ENCODE measurements at regions not wholly inside any gene's neighbourhood (a gene's known extent, or its start where the extent isn't known, plus 50 kb on each side); places are given as distances from the start of the nearest gene placed in this dataset.

DNA sequence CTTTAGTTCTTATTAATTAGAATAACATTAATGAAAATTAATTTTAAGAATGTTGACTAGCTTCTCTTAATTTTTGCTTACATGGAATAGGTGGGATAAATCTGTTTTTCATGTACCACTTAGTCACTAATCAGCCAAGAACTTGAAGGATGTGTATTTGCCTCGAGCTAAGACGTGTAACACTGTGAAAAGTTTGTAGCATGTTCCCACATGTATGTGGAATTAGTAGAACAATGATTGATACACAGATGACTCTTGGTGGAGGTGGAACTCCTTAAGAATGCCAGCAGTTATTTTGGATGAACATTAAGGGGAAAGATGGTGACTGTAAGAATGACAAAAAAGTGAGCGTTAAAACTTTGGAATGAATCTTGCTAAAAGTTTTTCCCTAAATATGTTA is 435.7 kb upstream of the MDGA2 start:
- no peaks in the 10 kb centered on the region for H3K4me1 ChIP-seq (ENCODE audit: control insufficient read depth in 1 of 2, insufficient read depth in 2 of 2, low read length in 2 of 2)
- intact Hi-C loops (cut with DNase I), result no loop called here
- no peak overlapping the region for H3K4me3 ChIP-seq (ENCODE audit: low read length in 2 of 2)
- 60 to 64% methylated on average over 3 of the region's 3 CpGs for WGBS, 2 donors
- DNase-seq (no peak), ATAC-seq (ENCODE audit: low FRiP score) (no peak)
- H3K27me3 ChIP-seq (ENCODE audit: control insufficient read depth in 1 of 2, insufficient read depth in 2 of 2, low read length in 1 of 2), result no peaks in the 10 kb centered on the region
- no peaks in the 10 kb centered on the region for H3K9me3 ChIP-seq (ENCODE audit: control insufficient read depth, low read length)
- no peak overlapping the region for H3K27ac ChIP-seq (ENCODE audit: low read depth in 1 of 2, low read length in 2 of 2)
- H3K36me3 ChIP-seq (ENCODE audit: control insufficient read depth in 1 of 2, insufficient read depth in 2 of 2, low read length in 1 of 2), result no peaks in the 10 kb centered on the region

GRCh38 chr14:48107646-48108045 is 432.2 kb upstream of the MDGA2 start:
- ATAC-seq (ENCODE audit: low FRiP score) (no peak), DNase-seq (no peak)
- H3K9me3 ChIP-seq (ENCODE audit: control insufficient read depth, low read length), result no peaks in the 10 kb centered on the region
- 68 to 84% methylated on average over 1 of the region's 1 CpG for WGBS, 2 donors
- no peak overlapping the region for H3K27ac ChIP-seq (ENCODE audit: low read depth in 1 of 2, low read length in 2 of 2)
- no peaks in the 10 kb centered on the region for H3K4me1 ChIP-seq (ENCODE audit: control insufficient read depth in 1 of 2, insufficient read depth in 2 of 2, low read length in 2 of 2)
- no peaks in the 10 kb centered on the region for H3K27me3 ChIP-seq (ENCODE audit: control insufficient read depth in 1 of 2, insufficient read depth in 2 of 2, low read length in 1 of 2)
- no peaks in the 10 kb centered on the region for H3K36me3 ChIP-seq (ENCODE audit: control insufficient read depth in 1 of 2, insufficient read depth in 2 of 2, low read length in 1 of 2)
- intact Hi-C loops (cut with DNase I), result no loop called here
- no peak overlapping the region for H3K4me3 ChIP-seq (ENCODE audit: low read length in 2 of 2)

DNA sequence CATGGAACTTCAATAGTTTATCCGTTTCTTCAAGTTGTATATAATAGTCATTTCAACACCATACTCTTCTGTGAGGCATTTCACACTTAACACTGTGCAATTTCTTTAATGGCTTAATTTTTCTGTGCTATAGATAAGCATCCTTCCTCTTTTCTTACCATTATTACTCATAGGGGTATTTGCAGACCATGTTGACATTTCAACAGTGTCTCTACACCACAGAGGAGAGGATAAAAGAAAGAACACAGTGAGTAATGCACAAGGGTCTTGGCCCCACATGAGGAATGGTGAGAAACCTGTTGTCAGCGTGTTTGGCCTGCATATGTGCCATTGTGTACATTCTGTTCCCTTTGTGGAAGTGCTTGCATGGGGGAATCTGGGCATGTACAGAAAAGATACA is 421.5 kb upstream of the MDGA2 start:
- Histone ChIP-seq H3K9me3 (ENCODE audit: control insufficient read depth, low read length) (peaks cover 4% of the 10 kb centered on the region), H3K27me3 (ENCODE audit: control insufficient read depth in 1 of 2, insufficient read depth in 2 of 2, low read length in 1 of 2) (no peaks in the 10 kb centered on the region), H3K27ac (ENCODE audit: low read depth in 1 of 2, low read length in 2 of 2) (no peak overlapping the region), H3K36me3 (ENCODE audit: control insufficient read depth in 1 of 2, insufficient read depth in 2 of 2, low read length in 1 of 2) (no peaks in the 10 kb centered on the region), H3K4me1 (ENCODE audit: control insufficient read depth in 1 of 2, insufficient read depth in 2 of 2, low read length in 2 of 2) (no peaks in the 10 kb centered on the region), H3K4me3 (ENCODE audit: low read length in 2 of 2) (no peak overlapping the region)
- intact Hi-C loops (cut with DNase I), result no loop called here
- WGBS, 2 donors, result 79 to 82% methylated on average over 2 of the region's 2 CpGs
- DNase-seq (no peak), ATAC-seq (ENCODE audit: low FRiP score) (no peak)

- no peaks in the 10 kb centered on the region for H3K27me3 ChIP-seq (ENCODE audit: control insufficient read depth in 1 of 2, insufficient read depth in 2 of 2, low read length in 1 of 2)
- 78 to 80% methylated on average over 1 of the region's 1 CpG for WGBS, 2 donors
- no peak for ATAC-seq (ENCODE audit: low FRiP score)
These were observed 411.1 kb upstream of the MDGA2 start for GRCh38 chr14:48086516-48086915.

DNA sequence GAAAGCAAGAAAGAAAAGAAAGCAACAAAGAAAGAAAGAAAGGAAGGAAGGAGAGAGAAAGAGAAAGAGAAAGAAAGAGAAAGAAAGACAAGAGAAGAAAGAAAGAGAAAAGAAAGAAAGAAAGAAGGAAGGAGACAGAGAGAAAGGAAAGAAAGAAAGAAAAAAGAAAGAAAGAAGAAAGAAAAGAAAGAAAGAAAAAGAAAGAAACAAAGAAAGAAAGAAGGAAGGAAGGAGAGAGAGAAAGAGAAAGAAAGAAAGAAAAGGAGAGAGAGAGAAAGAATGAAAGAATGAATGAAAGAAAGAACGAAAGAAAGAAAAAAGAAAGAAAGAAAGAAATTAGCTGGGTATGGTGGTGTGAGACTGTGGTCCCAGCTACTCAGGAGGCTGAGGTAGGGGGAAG is 400.1 kb upstream of the MDGA2 start:
- intact Hi-C loops (cut with DNase I), result no loop called here
- no peak for ATAC-seq (ENCODE audit: low FRiP score)

More at GRCh38 chr14:48086516-48086915, 411.1 kb upstream of the MDGA2 start:
- Histone ChIP-seq H3K4me3 (ENCODE audit: low read length in 2 of 2) (no peak overlapping the region), H3K27ac (ENCODE audit: low read depth in 1 of 2, low read length in 2 of 2) (no peak overlapping the region), H3K9me3 (ENCODE audit: control insufficient read depth, low read length) (no peaks in the 10 kb centered on the region), H3K4me1 (ENCODE audit: control insufficient read depth in 1 of 2, insufficient read depth in 2 of 2, low read length in 2 of 2) (no peaks in the 10 kb centered on the region), H3K36me3 (ENCODE audit: control insufficient read depth in 1 of 2, insufficient read depth in 2 of 2, low read length in 1 of 2) (no peaks in the 10 kb centered on the region)
- no peak for DNase-seq
- intact Hi-C loops (cut with DNase I), result no loop called here

DNA sequence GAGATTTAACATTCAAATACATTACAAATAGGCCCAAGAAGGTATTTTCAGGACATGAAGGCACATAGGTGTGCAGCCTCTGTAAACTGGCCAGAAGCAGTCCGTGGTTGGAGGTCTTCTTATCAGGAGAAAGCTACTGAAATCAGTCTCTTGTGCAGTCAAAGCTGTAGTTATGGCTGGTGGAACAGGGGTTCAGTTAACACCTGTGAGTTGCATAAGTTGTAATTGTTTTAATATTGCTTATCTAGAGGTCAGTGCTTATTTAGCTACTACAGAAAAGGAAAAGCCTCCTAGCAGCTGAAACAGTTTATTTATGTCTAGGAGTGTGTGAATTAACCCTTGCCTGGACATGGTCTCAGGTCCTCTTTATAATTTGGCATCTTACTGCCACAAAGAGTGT is 377.6 kb upstream of the MDGA2 start:
- Histone ChIP-seq H3K27me3 (ENCODE audit: control insufficient read depth in 1 of 2, insufficient read depth in 2 of 2, low read length in 1 of 2) (no peaks in the 10 kb centered on the region), H3K27ac (ENCODE audit: low read depth in 1 of 2, low read length in 2 of 2) (no peak overlapping the region), H3K36me3 (ENCODE audit: control insufficient read depth in 1 of 2, insufficient read depth in 2 of 2, low read length in 1 of 2) (no peaks in the 10 kb centered on the region), H3K4me1 (ENCODE audit: control insufficient read depth in 1 of 2, insufficient read depth in 2 of 2, low read length in 2 of 2) (no peaks in the 10 kb centered on the region), H3K9me3 (ENCODE audit: control insufficient read depth, low read length) (no peaks in the 10 kb centered on the region), H3K4me3 (ENCODE audit: low read length in 2 of 2) (no peak overlapping the region)
- WGBS, 2 donors, result 16 to 23% methylated on average over 1 of the region's 1 CpG
- intact Hi-C loops (cut with DNase I), result no loop called here
- ATAC-seq (ENCODE audit: low FRiP score) (no peak), DNase-seq (no peak)

More for the DNA sequence above, 400.1 kb upstream of the MDGA2 start:
- Histone ChIP-seq H3K4me3 (ENCODE audit: low read length in 2 of 2) (no peak overlapping the region), H3K27ac (ENCODE audit: low read depth in 1 of 2, low read length in 2 of 2) (no peak overlapping the region), H3K9me3 (ENCODE audit: control insufficient read depth, low read length) (no peaks in the 10 kb centered on the region), H3K4me1 (ENCODE audit: control insufficient read depth in 1 of 2, insufficient read depth in 2 of 2, low read length in 2 of 2) (no peaks in the 10 kb centered on the region), H3K36me3 (ENCODE audit: control insufficient read depth in 1 of 2, insufficient read depth in 2 of 2, low read length in 1 of 2) (no peaks in the 10 kb centered on the region), H3K27me3 (ENCODE audit: control insufficient read depth in 1 of 2, insufficient read depth in 2 of 2, low read length in 1 of 2) (no peaks in the 10 kb centered on the region)
- 88 to 91% methylated on average over 1 of the region's 1 CpG for WGBS, 2 donors
- DNase-seq, result no peak

- ATAC-seq (ENCODE audit: low FRiP score), result peak; percentile 19
- Histone ChIP-seq H3K27me3 (ENCODE audit: control insufficient read depth in 1 of 2, insufficient read depth in 2 of 2, low read length in 1 of 2) (no peaks in the 10 kb centered on the region), H3K4me1 (ENCODE audit: control insufficient read depth in 1 of 2, insufficient read depth in 2 of 2, low read length in 2 of 2) (no peaks in the 10 kb centered on the region), H3K9me3 (ENCODE audit: control insufficient read depth, low read length) (no peaks in the 10 kb centered on the region), H3K4me3 (ENCODE audit: low read length in 2 of 2) (no peak overlapping the region), H3K27ac (ENCODE audit: low read depth in 1 of 2, low read length in 2 of 2) (no peak overlapping the region), H3K36me3 (ENCODE audit: control insufficient read depth in 1 of 2, insufficient read depth in 2 of 2, low read length in 1 of 2) (no peaks in the 10 kb centered on the region)
- no peak for DNase-seq
- 62% methylated on average over 8 of the region's 8 CpGs for WGBS, 2 donors
- intact Hi-C loops (cut with DNase I), result no loop called here
These were observed 360.4 kb upstream of the MDGA2 start for GRCh38 chr14:48035836-48036235.

- DNase-seq (no peak), ATAC-seq (ENCODE audit: low FRiP score) (no peak)
- no peak overlapping the region for H3K27ac ChIP-seq (ENCODE audit: low read depth in 1 of 2, low read length in 2 of 2)
- H3K36me3 ChIP-seq (ENCODE audit: control insufficient read depth in 1 of 2, insufficient read depth in 2 of 2, low read length in 1 of 2), result no peaks in the 10 kb centered on the region
- no peaks in the 10 kb centered on the region for H3K4me1 ChIP-seq (ENCODE audit: control insufficient read depth in 1 of 2, insufficient read depth in 2 of 2, low read length in 2 of 2)
- WGBS, 2 donors, result 31 to 51% methylated on average over 2 of the region's 2 CpGs
- no peaks in the 10 kb centered on the region for H3K9me3 ChIP-seq (ENCODE audit: control insufficient read depth, low read length)
- no peak overlapping the region for H3K4me3 ChIP-seq (ENCODE audit: low read length in 2 of 2)
- intact Hi-C loops (cut with DNase I), result no loop called here
- H3K27me3 ChIP-seq (ENCODE audit: control insufficient read depth in 1 of 2, insufficient read depth in 2 of 2, low read length in 1 of 2), result no peaks in the 10 kb centered on the region
These were observed 351.7 kb upstream of the MDGA2 start for GRCh38 chr14:48027115-48027514.

DNA sequence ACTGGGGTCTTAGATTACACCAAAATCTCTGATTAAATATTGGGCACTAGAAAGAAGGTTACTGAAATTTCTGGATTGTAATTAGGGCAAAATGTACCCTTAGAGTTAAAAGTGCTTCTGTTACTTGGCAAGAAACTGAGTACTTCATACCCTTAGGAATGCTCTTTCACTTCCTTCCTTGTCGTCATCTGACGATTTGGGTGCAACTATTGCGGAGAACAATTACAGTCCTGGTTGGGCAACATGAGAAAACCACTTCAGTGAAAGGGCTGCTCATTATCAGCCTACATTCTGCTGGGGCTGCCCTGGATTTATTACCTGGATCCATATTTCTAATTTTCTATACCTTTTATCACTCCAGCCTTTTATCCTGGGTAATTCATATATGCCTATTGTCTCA is 348.5 kb upstream of the MDGA2 start:
- Histone ChIP-seq H3K27me3 (ENCODE audit: control insufficient read depth in 1 of 2, insufficient read depth in 2 of 2, low read length in 1 of 2) (no peaks in the 10 kb centered on the region), H3K36me3 (ENCODE audit: control insufficient read depth in 1 of 2, insufficient read depth in 2 of 2, low read length in 1 of 2) (no peaks in the 10 kb centered on the region), H3K4me1 (ENCODE audit: control insufficient read depth in 1 of 2, insufficient read depth in 2 of 2, low read length in 2 of 2) (no peaks in the 10 kb centered on the region), H3K27ac (ENCODE audit: low read depth in 1 of 2, low read length in 2 of 2) (no peak overlapping the region), H3K9me3 (ENCODE audit: control insufficient read depth, low read length) (no peaks in the 10 kb centered on the region), H3K4me3 (ENCODE audit: low read length in 2 of 2) (no peak overlapping the region)
- DNase-seq, result no peak
- intact Hi-C loops (cut with DNase I), result no loop called here
- 36% methylated on average over 3 of the region's 3 CpGs for WGBS, 2 donors
- no peak for ATAC-seq (ENCODE audit: low FRiP score)
